NCI-H1092 (cell line): ENCODE measurements at regions not wholly inside any gene's neighbourhood (a gene's known extent, or its start where the extent isn't known, plus 50 kb on each side); places are given as distances from the start of the nearest gene placed in this dataset.
"Not testable (repeated sequence)": the region's sequence is repeated elsewhere in the genome, so short reads cannot be mapped to it uniquely, and the experiment has no call there.

Experiments used
- DNase-seq: peaks from one replicate; lab custom pipeline; 2025; lab: John Stamatoyannopoulos, UW

DNA sequence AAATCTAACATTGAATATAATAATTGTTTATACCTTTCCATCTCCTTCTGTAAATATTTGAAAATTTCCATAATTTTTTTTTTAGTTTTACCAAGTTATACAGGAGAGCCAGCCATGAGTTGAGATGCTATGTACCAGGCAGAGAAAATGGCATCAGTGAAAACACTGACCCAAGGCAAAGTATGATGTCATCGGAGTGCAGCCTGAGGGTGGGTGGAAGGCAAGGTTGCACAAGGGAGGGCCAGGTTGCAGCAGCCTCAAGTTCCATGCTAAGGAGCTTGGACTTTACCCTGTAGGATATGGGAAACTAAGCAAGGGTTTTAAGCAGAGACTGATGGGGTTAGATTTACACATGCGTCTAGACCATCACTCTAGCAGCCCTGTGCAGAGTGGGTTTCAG lies 441.1 kb downstream of the BCAT1 start:
- DNase-seq, result no peak

DNA sequence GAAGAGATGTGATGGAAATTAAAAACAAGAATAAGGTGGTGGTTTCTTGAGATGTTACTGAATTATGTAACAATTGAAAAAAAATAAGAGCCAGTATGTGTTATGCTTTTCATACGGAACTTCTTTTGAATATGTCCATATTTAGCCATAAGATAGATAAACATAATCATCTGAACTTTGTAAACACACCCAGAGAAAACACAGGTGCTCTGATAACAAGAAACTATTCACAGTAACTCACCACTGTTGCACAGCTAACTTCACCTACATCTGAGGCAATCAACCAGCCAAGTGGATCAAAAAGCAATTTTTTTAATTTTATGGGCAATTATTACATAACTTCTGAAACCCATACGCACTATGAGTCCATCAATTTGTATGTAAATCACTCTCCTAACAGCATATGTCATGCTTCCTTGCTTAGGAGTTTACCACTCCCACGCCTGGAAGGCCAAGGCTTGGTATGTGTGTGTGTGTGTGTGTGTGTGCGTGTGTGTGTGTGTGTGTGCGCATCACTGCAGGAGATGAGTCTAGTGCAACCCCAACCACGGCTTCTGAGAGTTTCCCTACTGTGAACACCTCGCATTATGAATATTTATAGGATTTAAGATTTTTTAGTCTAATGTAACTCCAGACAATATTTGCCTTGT lies 443.4 kb downstream of the BCAT1 start:
- no peak for DNase-seq

GRCh38 chr12:24503477-24503876 lies 445.4 kb downstream of the BCAT1 start:
- DNase-seq, result not testable (repeated sequence)

DNA sequence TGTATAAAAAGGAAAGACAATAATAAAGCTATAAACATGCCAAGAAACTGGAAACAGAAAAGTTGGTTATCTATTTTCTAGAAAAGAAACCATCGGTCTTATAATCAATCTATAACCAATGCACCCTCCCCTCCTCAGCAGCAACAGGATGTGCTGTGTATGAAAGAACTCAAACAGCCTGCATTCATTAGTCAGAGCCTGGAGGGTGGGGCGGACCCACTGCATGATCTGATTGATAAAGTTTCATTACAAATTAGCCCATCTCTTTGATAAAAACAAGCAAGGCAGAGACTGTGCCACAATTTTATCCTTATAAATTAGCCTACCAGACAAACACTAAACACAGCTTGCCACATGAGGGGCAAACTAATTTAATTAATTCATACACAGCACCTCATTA lies 448.1 kb downstream of the BCAT1 start:
- DNase-seq, result no peak

- DNase-seq, result no peak
Measured at GRCh38 chr12:24500421-24500820, 448.5 kb downstream of the BCAT1 start.

DNA sequence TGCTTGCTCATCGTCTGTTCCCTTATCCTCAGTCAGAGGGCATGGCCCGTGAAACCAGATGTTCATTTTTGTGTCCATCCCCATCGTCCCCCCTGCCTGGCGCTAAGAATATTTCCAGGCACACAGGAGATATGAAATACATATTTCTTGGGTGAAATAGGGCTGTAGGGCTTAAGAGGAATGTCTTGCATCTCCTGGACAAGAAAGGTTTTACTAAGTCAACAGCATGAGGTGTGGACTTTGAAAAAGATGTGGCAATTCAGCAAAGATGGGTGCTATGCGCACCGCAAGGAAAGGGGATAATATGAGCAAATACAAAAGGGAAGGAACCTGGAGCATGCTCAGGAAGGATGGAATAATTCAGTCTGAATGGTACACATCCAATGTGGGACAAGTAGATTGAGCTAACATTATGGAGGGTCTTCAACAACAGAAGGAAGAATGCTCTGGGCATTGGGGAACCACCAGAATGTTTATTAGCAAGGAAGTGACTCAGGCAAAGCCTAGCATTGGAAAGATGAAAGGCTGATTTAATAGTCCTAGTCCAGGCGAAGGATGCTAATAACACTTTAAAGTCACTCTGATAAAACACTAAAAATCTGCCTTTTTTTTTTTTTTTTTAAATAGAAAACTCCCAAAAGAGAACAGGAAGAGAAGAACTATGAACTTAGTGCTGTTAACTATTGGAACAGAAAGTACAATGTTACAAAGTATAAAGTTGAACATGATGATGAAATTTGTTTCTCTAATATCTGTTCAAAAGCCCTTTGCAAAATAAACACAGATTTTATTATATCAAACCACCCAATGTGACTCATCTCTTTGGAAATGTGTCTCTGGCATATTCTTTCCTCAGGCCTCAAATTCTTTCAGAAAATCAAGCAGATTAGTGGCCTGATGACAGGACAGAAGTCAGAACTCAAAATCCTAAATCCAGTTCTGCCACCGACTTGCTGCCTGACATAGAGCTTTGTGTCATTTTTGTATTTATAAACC lies 449.5 kb downstream of the BCAT1 start:
- no peak for DNase-seq

DNA sequence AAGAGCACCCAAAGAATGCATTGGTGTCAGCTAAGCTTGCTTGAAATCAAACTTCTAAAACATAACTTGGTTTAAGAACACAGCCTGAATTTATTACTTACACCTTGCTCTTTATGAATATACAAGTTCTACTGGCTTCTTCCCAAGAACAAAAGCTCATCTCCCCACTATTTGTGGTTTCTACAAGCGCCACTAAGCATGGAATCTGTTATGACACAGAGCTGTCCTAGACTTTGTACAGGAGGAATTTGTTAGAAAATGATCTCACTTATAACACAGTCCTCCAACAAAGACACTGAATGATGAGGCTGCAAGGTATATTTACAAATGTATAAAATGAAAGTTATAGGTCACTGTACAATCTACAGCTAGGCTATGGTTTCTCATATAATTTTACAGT lies 452.1 kb downstream of the BCAT1 start:
- no peak for DNase-seq

- no peak for DNase-seq
Measured at GRCh38 chr12:24494401-24494800, 454.5 kb downstream of the BCAT1 start.

- no peak for DNase-seq
Measured at GRCh38 chr12:24491968-24492367, 456.9 kb downstream of the BCAT1 start.

DNA sequence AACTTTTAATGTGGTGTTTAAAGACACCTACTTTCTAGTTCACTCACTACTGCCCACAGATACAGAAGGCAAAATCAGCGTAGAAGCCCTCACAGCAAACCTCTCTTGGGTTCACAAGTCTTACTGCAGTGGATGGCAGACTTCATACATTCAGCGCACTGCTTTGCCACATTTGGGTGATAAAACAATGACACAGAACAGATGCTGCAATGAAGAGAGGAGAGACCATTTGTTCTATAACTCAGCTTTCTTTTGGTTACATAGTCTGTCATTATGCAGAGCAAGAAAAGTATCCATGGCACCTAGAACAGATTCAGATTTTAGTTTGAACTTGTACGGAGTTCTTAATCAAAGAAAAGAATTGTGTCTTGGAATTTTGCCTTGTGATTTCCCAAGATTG lies 459.0 kb downstream of the BCAT1 start:
- DNase-seq, result no peak

DNA sequence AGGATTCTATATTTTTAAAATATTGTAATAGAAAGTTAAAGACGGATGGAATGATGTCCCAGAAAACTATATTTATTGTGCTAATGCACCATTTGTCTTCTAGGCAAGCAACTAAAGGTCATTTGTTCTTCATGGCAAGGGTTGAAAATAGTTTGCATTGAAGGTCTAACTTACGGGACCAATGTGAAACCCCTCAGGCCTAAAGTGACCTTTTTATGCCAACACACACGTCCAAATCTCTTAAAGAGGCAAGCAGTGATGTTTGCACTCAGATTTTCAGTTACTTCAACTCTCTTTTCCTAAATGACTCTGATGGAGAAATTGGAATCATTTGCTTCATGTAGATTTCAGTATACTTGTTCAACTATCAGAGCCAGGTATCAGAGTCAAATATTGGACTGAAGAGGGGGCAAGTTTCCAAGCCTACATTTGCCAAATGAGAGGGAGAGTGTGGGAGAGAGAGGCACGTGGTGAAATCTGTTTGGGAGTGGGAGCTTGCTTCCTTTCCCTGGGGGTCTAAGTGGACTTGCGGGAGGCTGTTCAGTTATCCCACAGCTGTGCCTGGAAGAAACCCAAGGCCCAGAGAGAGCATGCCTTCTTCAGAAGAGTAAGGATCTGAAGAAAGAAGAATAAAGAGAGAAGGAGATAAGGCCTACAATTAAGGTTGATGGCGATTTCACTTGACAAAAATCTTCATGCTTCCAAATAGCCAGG lies 459.8 kb downstream of the BCAT1 start:
- DNase-seq, result no peak

GRCh38 chr12:24488091-24488596 lies 460.8 kb downstream of the BCAT1 start:
- no peak for DNase-seq

GRCh38 chr12:24487606-24488005 lies 461.3 kb downstream of the BCAT1 start:
- no peak for DNase-seq

DNA sequence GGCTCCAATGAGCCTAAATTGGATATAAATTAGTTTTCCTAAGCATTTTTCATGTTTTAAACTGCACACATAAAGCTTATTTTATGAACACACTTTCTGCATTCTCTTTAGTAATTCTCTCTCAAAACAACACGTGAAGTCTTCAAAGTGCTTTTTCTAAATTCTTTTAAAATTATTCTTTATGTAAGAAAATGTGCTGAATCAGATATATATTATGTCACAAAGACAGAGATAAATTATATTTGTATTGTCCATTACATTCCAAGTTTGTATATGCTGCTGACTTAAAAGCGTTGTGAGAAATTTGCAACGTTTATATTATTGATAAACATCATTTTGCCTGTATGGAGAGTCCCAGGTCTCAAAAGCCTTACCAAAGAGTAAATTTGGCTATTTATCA lies 465.2 kb downstream of the BCAT1 start:
- no peak for DNase-seq

DNA sequence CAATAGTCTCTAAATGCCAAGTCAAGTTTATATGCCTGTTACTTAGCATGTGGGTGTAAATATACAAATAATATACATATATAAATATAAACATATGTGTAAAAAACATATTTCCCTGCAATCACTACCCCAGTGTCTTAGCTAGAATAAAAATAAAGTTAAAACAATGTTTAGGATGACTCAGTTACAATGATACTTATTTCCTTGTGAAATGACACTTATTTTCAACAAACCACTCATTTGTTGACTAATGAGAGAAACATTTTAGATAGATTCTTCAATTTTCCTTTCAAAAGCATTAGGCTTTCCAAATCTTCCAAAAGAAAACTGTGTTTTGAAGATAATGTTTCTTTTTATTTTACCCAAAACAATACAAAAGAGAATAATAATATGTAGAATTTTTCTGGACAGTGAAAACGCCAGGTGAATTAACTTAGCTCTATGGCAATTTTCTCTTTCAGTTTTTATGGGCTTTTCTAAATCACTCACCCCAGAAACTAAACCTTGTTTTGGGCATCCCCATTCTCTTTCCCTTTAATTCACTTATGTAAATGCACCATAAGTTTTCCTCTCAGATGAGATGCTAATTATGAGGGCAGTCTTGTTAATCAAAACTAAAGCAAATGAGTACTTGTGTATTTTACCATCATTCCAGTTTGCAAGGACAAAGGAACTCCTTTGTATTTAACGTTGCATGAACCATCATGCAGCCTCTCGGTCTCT lies 465.9 kb downstream of the BCAT1 start:
- no peak for DNase-seq

DNA sequence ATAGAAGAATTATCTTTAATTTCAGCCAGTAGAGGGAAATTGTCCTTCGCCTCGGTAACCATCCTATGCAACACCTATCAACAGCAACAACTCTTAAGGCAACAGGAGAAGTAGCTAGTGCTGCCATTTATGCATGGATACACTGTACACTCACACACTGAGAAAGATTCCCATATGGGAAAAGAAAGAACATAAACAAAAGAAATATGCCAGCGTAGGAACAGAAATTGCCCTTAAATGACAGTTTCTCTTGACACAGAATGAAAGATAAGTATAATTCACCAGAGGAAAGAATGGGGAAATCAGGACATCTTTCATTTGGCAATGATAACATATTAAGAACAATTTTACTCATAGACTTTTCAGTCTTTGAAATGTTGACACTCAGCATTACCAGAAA lies 466.9 kb downstream of the BCAT1 start:
- DNase-seq, result no peak

DNA sequence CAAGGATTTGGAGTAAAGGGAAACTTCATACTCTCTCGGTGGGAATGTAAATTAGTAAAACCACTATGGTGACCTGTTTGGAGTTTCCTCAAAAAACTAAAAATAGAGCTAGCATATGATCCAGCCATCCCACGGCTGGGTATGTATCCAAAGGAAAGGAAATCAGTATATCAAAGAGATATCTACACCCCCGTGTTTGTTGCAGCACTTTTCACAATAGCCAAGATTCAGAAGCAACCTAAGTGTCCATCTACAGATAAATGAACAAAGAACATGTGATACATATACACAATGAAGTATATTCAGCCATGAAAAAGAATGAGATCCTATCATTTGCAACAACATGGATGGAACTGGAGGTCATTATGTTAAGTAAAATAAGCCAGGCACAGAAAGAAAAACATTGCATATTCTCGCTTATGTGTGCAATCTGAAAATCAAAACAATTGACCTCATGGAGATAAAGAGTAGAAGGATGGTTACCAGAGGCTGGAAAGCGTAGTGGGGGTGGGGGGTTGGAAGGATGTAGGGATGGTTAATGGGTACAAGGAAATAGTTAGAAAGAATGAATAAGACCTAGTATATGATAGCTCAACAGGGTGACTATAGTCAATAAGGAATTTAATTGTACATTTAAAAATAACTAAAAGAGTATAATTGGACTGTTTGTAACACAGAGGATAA lies 468.0 kb downstream of the BCAT1 start:
- DNase-seq, result no peak

- DNase-seq, result no peak
Measured at GRCh38 chr12:24479131-24479530, 469.8 kb downstream of the BCAT1 start.

- peak; percentile 25 for DNase-seq
Measured at GRCh38 chr12:24478254-24478653, 470.6 kb downstream of the BCAT1 start.

DNA sequence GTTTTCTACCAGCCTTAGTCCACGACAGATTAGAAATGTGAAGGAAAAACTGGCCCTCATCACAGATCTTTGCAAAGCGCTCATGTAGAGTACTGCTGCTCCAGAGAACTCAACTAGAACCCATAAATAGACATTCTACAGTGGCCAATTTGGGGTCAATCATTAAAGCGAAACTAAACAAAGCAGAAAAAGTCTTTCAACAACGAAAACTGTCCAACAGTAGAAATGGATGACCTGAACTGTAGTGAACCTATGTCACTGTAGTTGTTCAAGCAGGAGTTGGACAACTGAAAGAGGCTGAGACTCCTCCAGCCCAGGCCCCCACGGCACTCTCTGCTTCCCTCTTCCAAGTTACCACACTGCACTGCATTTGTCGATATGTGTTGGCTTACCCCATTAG lies 472.6 kb downstream of the BCAT1 start:
- no peak for DNase-seq

DNA sequence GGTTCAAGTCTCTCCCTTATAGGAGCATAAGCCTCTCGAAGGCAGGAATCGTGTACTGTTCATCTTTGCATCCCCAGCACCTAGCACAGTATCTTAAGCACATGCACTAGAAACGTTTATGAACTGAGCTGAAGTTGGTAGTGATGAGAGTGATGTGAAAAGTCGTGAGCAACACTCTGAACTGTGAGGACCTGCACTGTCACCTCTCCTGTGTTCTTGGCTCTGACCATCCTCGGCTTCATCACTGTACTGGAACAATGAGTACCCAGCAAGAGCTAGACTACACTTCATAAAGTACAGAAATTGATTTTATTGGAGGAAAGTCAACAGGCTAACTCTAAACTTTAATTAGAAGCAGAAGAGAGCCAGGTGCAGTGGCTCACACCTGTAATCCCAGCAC lies 473.6 kb downstream of the BCAT1 start:
- no peak for DNase-seq
